GM12875 (cell line): ENCODE measurements at regions not wholly inside any gene's neighbourhood (a gene's known extent, or its start where the extent isn't known, plus 50 kb on each side); places are given as distances from the start of the nearest gene placed in this dataset.

Experiments
- H3K4me3 ChIP-seq: one replicate; pipeline ENCODE4 v1.5.1; 2011; ENCODE audit warnings: low read depth, low read length, control low read depth
- CTCF ChIP-seq: IDR thresholded peaks from 2 replicates; pipeline ENCODE4 v1.5.1; 2011; ENCODE audit warnings: low read depth, mild to moderate bottlenecking, control low read depth, inconsistent platforms, low read length, moderate library complexity, borderline replicate concordance; ENCODE audit not compliant: insufficient read depth

- no peak for TF ChIP-seq CTCF
- no peak overlapping the region for H3K4me3 ChIP-seq
Measured at GRCh38 chr19:27752530-27753184, 1460.3 kb downstream of the UQCRFS1 start.

- TF ChIP-seq CTCF = no peak
- no peak overlapping the region for H3K4me3 ChIP-seq
Measured at GRCh38 chr19:27751044-27751391, 1461.9 kb downstream of the UQCRFS1 start.

- no peak overlapping the region for H3K4me3 ChIP-seq
- no peak for TF ChIP-seq CTCF
Measured at GRCh38 chr19:27750391-27751043, 1462.4 kb downstream of the UQCRFS1 start.

- no peak overlapping the region for H3K4me3 ChIP-seq
- no peak for TF ChIP-seq CTCF
Measured at GRCh38 chr19:27748551-27749152, 1464.3 kb downstream of the UQCRFS1 start.

- TF ChIP-seq CTCF = no peak
- H3K4me3 ChIP-seq = no peak overlapping the region
Measured at GRCh38 chr19:27746691-27747380, 1466.1 kb downstream of the UQCRFS1 start.

- no peak overlapping the region for H3K4me3 ChIP-seq
- no peak for TF ChIP-seq CTCF
Measured at GRCh38 chr19:27745978-27746542, 1466.9 kb downstream of the UQCRFS1 start.
